ENCODE measurements at regions not wholly inside any gene's neighbourhood (a gene's known extent, or its start where the extent isn't known, plus 50 kb on each side); places are given as distances from the start of the nearest gene placed in this dataset.

DNA sequence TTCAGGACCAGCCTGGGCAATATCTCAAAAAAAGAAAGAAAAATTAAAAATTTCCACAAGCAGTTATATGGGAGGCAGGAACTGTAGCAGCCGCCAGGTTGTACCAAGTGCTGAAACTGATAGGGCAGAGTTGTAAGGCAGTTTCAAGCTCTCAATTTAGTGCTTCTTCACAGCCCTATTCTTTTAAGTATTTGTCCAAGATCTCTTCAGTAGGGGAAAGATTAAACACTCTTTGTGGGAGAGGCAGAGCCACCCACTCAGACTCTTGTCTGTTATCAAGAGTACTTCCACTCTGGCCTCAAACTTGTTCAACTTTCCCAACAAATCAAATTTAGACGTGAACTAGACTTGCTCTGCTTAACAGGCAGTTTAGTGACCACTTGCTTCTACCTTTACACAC lies 228.7 kb downstream of the REEP3 start:
- DNase-seq: no peak

DNA sequence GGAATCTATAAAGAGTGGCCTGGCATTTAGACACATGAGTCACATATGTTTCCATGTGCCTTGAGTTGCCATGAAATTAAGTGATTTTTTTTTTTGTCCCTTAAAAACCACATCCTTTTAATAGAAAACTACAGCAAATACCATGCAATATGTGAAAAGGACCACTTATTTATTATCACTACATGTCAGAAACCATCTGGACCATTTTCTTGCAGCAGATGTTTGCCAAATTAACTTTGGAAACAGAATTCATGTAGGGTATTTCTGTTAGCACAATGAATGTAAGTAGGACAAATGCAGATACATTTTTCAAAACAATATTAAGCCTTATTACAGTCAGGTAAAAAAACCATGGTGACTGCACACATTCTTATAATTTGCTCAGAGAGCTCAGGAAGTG lies 230.6 kb downstream of the REEP3 start:
- no peak for DNase-seq

DNA sequence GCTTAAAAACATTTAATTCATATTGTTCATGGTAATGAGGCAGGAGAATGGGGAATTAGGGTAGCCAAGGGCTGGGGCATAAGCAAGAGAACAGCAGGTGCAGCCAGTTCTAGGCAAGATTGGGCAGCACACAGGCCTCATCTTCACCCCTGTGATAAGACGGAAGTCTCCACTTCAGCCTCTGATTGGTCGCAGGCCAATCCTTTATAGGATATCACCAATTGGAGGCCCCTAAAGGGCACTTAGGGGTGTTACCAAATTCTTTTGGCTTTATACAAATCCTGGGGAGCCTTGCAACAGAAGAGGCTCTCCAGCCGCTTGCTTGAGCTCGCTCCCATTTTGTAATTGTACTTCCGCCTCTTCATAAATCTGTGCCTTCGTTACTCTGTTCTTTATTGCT lies 231.1 kb downstream of the REEP3 start:
- no peak for DNase-seq

DNA sequence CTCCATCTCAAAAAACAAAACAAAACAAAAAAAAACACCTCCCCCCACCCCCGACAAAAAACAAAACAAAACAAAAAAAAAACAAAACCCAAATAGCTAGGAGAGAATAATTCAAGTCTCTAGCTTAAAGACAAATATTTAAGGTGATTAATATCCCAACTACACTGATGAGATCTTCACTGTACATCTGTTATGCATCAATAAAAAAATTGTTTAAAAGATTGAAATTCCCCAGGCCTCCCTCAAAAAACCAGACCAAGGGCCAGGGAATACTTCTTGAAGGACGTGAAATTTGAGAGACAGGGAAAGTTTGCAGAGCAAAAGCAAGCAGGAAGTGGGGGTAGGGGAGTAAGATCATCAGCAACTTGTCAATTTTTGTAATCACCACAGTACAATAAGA lies 232.6 kb downstream of the REEP3 start:
- no peak for DNase-seq

DNA sequence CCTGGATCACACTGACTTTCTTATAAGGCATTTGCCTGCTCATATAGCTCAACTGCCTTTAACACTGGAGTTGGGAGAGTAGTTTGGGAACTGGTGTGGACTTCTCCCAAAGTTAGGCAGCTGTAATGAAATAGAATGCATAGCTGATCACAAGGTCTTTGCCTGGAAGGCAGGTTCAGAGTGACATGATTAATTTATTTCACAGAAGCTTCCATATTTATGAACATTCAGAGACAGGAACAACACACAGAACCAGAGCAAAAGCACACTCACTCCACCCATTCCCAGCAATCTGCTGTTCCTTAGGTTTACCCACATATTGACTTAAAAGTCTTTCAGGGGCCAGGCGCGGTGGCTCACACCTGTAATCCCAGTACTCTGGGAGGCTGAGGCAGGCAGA lies 234.2 kb downstream of the REEP3 start:
- DNase-seq: no peak

DNA sequence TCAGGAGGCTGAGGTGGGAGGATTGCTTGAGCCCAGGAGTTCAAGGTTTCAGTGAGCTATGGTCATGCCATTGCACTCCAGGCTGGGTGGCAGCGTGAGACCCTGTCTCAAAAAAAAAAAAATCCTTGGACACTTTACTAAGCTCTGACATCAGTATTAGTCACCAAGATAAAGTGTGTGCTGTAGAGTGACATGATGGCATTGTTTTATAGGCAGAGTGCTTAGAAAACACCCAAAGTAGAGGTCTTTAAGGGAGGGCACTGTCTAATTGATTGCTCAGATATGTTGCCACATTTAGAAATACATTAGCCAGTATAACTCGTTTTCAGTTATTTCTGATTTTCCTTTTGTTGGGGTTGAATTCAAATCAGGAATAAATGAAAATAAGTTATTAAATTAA lies 235.9 kb downstream of the REEP3 start:
- no peak for DNase-seq

DNA sequence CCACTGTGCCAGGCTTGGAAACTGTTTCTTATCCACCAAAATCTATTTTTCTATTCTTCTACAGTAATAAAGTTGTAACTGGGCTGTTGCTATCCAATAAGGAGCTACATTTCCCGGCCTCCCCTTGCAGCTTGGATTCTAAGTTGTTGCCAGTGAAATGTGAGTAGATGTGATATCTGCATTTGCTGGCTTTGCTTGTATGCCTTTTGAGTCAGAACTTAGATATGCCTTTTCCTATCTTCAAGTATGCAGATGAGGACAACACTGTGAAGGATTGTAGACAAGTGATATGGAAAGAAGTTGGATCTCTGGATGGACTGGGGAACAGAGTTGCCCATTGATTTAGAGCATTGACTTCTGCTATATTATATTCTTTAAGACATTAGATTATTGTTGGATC lies 236.9 kb downstream of the REEP3 start:
- DNase-seq: no peak

DNA sequence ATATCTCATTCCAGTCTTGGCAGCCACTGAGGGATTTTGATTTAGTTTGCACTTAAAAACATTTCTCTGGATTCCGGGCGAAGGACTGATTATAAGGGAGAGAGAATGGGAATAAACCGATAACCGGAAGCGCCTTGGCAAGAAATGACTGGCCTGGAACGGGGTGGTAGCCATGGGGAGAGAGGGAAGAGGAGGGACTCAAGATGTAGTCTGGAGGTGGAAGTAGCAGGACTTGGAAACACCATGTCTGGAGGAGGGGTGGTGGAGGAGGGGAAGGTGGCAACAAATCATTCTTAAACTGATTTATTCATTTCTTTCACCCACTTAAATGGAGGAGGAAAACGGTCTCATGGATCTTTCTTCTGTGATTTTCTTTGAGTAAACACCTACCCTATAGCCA lies 238.1 kb downstream of the REEP3 start:
- no peak for DNase-seq

DNA sequence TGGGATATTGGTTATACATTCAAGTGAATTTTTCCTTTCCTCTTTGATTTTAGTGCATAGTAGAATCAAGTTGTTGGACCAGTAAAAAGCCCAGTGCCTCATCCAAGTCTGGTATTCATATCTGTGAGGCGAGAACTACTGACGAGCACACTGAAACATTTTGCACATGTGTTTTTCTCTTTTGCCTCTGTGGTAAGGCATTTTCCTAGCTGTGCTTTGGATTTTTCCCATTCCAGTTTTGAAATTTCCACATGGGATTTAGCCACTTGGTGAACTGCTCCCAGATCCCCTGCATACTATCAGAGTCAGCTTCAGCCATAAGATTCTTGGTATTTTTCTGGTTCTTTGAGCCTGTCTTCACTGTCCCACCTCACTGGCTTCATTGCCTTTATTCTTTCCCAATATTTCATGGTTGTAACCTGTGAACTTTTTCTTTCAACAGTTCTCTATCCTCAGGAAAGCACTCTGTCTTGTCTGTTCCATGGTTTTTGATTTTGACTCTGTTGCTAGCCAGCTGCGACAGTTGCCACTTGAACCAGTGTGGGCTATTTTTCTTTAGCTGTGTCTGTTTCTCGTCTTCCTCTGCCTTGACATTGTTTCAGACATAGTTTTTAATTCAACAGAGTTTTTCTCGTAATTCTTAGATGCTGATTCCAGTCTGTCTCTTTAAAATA lies 239.0 kb downstream of the REEP3 start:
- no peak for DNase-seq

DNA sequence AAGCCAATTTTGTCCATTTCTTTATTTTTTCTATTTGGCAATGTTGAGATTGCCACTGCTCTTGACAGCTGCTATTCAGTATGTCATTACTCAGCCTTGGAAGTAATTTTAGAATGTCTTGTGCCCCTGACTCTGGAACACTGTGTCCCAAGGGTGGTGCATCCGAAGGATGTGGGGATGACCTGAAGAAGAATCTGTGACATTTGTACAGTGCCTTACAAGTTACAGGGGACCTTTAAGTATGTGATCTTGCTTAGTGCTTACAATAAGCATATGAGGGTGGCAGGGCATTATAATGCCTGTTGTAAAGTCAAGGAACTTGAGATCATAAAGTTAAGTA lies 239.5 kb downstream of the REEP3 start:
- DNase-seq: no peak

DNA sequence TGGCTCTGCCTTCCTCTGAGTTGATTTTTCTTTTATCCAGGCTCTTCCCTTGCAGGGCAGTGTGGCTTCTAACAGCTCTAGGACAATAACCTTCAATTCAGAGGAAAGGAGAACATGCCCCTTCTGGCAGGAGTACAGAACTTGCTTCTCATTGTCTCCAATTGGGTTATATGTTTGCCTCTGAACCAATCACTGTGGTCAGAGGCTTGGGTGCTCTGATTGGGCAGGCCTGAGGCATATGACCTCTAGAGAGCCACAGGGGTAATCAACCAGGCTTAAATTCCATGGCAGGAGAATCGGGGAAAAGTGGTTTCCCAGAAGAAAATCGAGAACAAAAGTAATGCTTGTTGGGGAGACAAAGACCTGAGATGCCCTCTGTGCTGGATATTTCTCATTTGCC lies 240.0 kb downstream of the REEP3 start:
- DNase-seq: no peak

DNA sequence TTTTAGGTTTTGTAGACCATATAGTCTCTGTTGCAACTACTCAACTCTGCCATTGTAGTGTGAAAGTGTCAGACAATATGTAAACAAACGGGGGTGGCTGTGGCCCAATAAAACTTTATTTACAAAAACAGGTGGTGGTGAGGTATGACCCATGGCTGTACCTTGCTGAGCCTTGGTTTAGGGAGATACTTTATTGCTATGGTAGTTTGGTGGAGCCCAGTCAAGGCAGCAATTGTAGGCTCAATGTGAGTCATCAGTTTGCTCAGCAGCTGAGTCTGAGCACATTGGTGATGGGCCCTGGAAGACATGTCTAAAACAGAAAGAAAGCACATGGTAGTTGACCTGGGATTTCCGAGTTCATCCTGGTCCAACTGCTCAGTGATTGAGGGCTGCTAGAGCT lies 242.5 kb downstream of the REEP3 start:
- no peak for DNase-seq

DNA sequence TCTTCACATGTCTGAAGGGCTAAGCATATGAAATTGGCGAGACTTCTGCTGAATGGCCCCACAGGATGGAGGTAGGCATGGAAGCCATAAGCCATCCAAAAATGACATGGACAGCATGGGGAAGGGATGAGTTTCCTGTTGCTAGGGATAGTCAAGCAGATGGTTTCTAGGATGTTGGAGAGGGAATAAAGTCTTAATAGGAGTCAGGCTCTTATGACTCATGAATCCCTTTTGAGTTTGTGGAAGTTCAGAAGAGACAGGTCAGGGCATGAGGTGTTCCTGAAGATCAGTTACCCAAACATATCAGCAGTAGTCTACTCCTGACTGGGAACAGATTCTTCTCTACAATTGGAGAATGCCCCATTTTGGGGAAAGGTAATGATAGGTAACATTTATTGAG lies 243.9 kb downstream of the REEP3 start:
- DNase-seq: no peak

DNA sequence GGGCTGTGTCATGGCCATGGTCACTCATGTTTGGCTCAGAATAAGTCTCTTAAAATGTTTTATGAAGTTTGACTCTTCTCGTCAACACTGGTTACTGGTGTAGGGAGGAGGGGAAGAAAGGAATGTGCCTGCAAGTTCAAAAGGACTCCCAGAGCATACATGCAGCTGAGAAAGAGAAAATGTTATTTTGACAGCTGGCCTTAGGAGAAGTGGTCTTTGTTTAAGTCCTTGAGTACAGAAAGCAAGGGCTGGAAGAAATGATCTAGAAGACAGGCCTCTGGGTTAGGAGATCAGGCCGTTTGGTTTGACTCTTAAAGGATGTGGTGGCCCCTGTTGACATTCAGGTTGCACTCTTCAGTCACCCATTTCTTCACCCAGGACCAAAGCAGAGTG lies 245.5 kb downstream of the REEP3 start:
- no peak for DNase-seq

DNA sequence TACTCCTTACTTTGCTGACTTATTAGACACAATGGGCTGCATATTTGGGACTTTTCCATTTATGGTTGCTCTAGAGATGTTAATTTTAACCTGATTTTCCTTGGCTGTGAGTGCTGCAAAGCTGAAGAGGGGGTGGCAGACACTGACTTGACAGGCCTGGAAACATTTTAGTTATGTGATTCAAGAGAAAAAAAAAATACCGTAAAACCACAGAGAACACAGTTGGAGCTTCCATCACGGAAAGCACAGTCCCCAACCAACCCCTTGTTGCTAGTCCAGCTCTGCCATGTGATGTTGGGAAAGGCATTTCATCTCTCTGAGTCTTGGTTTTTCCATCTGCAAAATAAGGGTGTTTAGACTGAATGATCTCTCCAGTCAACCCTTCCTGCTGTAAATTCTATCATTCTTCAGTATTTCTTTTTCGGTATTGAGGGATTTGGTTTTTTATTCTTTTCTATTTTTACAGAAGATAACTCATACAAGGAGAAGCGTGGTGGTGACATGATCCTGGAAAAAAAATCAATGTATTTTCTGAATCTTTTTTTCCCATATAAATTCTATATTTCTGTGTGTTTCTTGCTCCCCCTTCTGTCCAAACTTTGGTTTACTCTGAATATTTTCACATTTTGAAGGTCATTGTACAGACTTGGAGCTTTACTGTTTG lies 246.1 kb downstream of the REEP3 start:
- DNase-seq: no peak

DNA sequence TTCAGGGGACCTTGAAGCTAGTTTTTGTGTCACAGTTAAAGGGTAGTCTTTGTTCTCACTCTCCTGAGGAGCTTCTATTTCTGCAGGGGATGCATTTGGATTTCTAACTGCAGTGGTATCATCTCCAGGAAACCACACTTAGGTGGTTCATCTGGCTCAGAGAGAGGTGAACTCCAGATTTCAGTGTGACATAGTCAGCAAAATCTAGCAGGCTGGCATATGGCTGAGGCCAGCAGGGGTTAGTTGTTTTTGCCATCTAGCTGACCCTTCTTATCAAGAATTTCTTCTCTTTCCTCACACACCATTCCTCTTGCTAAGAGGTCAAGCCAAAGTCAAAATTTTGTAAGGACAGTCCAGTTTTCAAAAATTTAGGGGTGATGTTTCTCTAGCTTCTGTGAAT lies 248.2 kb downstream of the REEP3 start:
- no peak for DNase-seq

DNA sequence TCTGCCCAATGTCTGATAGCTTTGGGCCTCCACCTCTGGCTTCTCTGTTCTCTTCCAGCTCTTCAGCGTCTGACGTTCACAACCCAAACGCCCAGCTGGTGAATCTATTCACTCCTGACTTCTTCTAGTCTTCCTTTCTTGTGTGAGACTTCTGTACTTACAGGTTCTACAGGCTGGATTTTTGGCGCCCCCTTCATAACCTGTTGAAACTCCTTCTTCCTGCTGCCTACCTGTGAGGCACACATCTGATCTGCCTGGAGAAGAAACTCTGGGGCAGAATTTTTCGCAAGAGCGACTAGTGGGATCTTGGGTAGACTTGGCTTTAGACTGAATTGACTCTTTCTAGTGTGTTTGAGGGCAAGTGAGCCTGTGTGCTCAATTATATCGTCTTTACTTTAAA lies 249.3 kb downstream of the REEP3 start:
- DNase-seq: no peak

DNA sequence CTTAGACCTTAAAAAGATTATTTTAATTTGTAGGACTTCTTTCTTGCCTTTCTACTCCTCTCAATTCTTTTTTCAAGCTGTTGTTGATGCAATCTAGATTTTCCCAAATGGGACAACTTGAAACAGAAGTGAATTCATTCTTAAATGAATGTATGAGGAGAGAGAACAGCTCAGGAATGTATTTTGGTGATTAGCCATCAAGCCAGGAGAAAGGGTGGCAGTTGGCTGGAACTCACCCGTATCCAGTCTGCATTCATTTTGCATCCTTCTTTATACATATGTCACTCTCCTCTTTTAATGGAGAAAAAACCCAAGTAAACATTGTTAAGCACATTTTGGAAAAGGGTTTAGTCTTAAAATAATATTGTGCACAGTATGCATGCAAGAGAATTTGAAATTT lies 251.3 kb downstream of the REEP3 start:
- no peak for DNase-seq

DNA sequence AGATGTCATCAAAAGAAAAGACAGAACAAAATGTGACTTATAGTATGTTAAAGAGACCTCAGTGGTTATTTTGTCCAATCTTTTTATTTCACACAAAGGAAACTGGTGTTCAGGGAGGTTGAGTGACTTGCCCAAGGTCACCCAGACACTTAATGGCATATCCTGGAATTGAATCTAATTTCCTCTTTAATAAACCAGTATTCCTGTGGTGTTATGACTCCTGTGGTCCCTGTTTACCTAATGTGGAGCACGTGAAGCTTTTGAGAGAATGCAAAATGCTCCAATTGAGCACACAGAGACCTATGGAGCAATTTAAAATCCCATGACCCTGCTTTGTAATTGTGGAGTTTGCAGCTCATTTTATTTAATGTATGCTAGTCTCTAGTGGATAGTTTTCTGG lies 251.9 kb downstream of the REEP3 start:
- no peak for DNase-seq

DNA sequence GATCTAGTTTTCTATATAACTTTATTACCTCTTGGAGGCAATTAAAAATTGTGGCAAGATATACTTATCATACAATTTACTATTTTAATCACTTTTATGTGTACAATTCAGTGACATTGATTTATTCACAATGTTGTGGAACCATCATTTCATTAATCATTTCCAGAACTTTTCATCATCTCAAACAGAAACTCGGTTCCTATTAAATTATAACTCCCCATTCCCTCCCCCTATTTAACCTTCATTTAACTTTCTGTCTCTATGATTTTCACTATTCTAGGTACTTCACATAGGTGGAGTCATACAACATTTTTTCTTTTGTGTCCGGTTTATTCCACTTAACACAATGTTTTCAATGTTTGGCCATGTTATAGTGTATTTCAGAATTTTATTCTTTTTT lies 252.8 kb downstream of the REEP3 start:
- no peak for DNase-seq

DNA sequence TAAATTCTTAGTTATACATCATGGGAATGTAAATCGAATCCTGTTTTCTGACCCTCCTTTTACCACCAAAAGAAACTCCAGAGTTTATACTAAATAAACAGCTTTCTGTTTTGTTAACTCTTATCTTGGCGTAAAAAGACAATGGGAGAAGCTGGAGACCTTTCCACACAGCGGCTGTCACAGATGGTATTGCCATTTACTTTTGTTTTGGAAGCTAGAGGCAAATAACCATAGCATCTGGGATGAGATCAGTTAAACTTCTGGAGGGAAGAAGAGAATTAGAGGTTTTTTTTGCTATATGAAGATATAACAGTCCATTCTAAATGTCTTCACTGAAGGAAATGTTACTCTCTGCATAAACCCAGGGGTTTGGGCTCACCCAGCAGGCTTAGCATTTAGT lies 258.9 kb downstream of the REEP3 start:
- no peak for DNase-seq

DNA sequence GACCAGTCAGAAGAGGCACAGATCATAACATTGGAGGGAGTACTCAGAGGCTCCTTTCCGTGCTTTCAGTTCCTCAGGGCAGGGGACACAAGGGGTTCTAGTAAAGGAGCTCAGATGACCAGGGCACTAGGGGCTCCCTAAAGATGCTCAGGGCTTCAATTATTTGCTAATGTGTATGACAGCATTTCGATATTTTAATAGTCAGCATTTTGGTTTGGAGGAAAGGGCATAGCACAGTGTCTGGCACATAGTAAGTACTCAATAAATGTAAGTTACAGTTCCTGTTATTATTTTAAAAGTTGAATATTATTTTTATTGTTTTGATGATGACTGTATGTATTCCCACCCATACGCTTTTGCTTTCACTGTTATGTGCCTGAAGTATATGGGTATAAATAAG lies 260.0 kb downstream of the REEP3 start:
- no peak for DNase-seq

DNA sequence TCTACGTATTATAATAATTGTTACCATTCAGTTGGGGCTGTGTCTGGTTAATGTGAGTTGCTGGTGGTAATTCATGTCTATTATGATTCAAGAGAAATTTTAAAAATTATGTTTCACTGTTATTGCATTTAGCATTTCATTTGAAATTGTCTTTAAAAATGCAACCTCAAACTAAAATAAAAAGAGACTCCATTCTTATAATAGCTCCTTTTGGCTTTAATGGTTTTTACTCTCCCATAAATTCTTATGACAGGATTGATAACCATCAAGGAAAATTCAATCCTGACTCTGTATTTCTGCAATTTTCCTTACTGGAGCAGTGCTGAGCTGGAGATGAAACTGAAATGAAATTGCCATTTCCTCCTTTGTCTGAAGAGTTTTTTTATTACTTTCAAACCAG lies 262.7 kb downstream of the REEP3 start:
- DNase-seq: no peak

DNA sequence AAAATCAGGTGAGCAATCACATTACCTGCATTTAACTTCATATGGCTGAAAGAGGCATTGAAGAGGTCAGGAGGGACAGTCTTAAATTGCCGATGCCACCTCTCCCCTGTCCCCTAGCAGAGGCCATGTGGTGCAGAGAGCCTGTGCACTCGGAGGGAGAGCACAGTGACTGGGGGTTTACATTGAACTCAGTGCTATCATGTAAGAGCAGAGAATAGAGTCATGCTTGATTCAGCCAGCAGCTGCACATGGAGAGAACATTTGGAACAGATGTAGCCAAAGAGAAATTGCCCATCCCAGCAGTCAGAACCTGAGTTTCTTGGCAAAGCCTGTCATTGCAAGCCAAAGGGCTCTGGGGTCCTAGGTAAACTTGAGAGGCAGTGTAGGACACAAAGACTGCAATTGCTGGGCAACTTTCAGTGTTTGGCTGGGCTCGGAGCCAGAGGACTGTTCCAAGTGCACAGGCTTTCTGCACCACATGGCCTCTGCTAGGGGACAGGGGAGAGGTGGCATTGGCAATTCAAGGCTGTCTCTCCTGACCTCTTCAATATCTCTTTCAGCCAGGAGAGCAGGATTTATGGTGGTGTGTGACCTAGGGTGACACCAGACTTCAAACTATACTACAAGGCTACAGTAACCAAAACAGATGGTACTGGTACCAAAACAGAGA lies 267.1 kb downstream of the REEP3 start:
- no peak for DNase-seq
